Hepatocyte (in vitro differentiated cells): ENCODE measurements at regions not wholly inside any gene's neighbourhood (a gene's known extent, or its start where the extent isn't known, plus 50 kb on each side); places are given as distances from the start of the nearest gene placed in this dataset.
"Not testable (repeated sequence)": the region's sequence is repeated elsewhere in the genome, so short reads cannot be mapped to it uniquely, and the experiment has no call there.

Experiments used
- CTCF ChIP-seq: fragments of 200-600 bp; sonication (generic); IDR thresholded peaks from 2 replicates; pipeline ENCODE4 v1.5.1; 2016; ENCODE audit warnings: antibody characterized with exemption, mild to moderate bottlenecking; ENCODE audit not compliant: poor library complexity
- EZH2phosphoT487 ChIP-seq: fragments of 200-600 bp; sonication (generic); IDR thresholded peaks from one replicate; pipeline ENCODE4 v1.6.1; 2018; ENCODE audit warnings: antibody characterized with exemption, mild to moderate bottlenecking, low read depth, moderate library complexity; ENCODE audit not compliant: unreplicated experiment, severe bottlenecking

GRCh38 chrX:85703233-85703632, 323.8 kb upstream of the POF1B start:
- not testable (repeated sequence) for TF ChIP-seq EZH2phosphoT487, CTCF
